SK-N-SH (cell line): ENCODE measurements at regions not wholly inside any gene's neighbourhood (a gene's known extent, or its start where the extent isn't known, plus 50 kb on each side); places are given as distances from the start of the nearest gene placed in this dataset.
A peak's percentile ranks its signal among the peaks of the same experiment; 100 is the strongest.

Source experiments
- CTCF ChIA-PET: fragments of 300-600, 350-600 bp; formaldehyde crosslinking; extraction: SDS; loops from one replicate; lab custom pipeline; 2021; lab: Yijun Ruan, JAX
- POLR2A ChIA-PET: fragments of 350-600 bp; sonication (Branson Sonifier 250); formaldehyde crosslinking; extraction: SDS; loops from one replicate; lab custom pipeline; 2020; ENCODE audit warnings: antibody characterized with exemption, inconsistent platforms; lab: Yijun Ruan, JAX
- DNase-seq: peaks from one replicate; pipeline ENCODE4 v3.0.0; 2012
- H2AFZ ChIP-seq: fragments of 200-600 bp; sonication (generic); 2 replicates; pipeline ENCODE4 v1.8.1; 2016; ENCODE audit warnings: antibody characterized with exemption, mild to moderate bottlenecking, low read depth
- H3F3A ChIP-seq: fragments of 200-600 bp; sonication (generic); replicated peaks from 2 replicates; pipeline ENCODE3; 2016; ENCODE audit warnings: antibody characterized with exemption, mild to moderate bottlenecking; ENCODE audit not compliant: insufficient read depth
- H3K27ac ChIP-seq, 2 experiments: fragments of 200-500 bp in 1 of 2; fragments of 200-600 bp in 1 of 2; sonication (Bioruptor generic) in 1 of 2; sonication (generic), shearing (Covaris generic) in 1 of 2; 2 replicates each; pipeline versions ENCODE4 v1.5.1 to v1.6.1; 2014 to 2016; ENCODE audit warnings: low read depth in 2 of 2, inconsistent platforms in 1 of 2, low read length in 1 of 2, mild to moderate bottlenecking in 1 of 2, mixed read lengths in 1 of 2
- H3K27me3 ChIP-seq: fragments of 200-600 bp; sonication (generic), shearing (Covaris generic); 2 replicates; pipeline ENCODE4 v1.6.1; 2016; ENCODE audit warnings: mixed run types; ENCODE audit not compliant: insufficient read depth
- H3K36me3 ChIP-seq, 2 experiments: fragments of 200-500 bp in 1 of 2; fragments of 200-600 bp in 1 of 2; sonication (Bioruptor generic) in 1 of 2; sonication (generic) in 1 of 2; replicated peaks in 1 of 2; 2 replicates each; pipeline versions ENCODE3 to v1.5.1; 2014 to 2016; ENCODE audit warnings: low read length in 1 of 2, mild to moderate bottlenecking in 1 of 2; ENCODE audit not compliant: insufficient read depth in 2 of 2, control insufficient read depth in 1 of 2
- H3K4me1 ChIP-seq, 2 experiments: fragments of 200-500 bp in 1 of 2; fragments of 200-600 bp in 1 of 2; sonication (Bioruptor generic) in 1 of 2; sonication (generic), shearing (Covaris generic) in 1 of 2; 2 replicates each; pipeline versions ENCODE4 v1.5.1 to v1.6.1; 2014 to 2016; ENCODE audit warnings: low read depth in 1 of 2, low read length in 1 of 2, mixed run types in 1 of 2; ENCODE audit not compliant: insufficient read depth in 2 of 2, control insufficient read depth in 1 of 2
- H3K4me2 ChIP-seq: fragments of 200-600 bp; sonication (generic), shearing (Covaris generic); 2 replicates; pipeline ENCODE4 v1.6.1; 2017; ENCODE audit warnings: mixed run types
- H3K4me3 ChIP-seq, 2 experiments: fragments of 200-500 bp in 1 of 2; fragments of 200-600 bp in 1 of 2; sonication (Bioruptor generic) in 1 of 2; sonication (generic), shearing (Covaris generic) in 1 of 2; 2 replicates each; pipeline versions ENCODE4 v1.5.1 to v1.8.1; 2014 to 2016; ENCODE audit warnings: low read depth in 2 of 2, inconsistent platforms in 1 of 2, low read length in 1 of 2, mild to moderate bottlenecking in 1 of 2, mixed read lengths in 1 of 2, moderate library complexity in 1 of 2
- H3K79me2 ChIP-seq: fragments of 200-600 bp; sonication (generic); 2 replicates; pipeline ENCODE4 v1.8.1; 2017; ENCODE audit warnings: mild to moderate bottlenecking; ENCODE audit not compliant: insufficient read depth
- H3K9ac ChIP-seq: fragments of 200-600 bp; sonication (generic); 2 replicates; pipeline ENCODE4 v1.6.1; 2017; ENCODE audit warnings: mixed run types
- H3K9me2 ChIP-seq: fragments of 200-600 bp; sonication (generic); 2 replicates; pipeline ENCODE4 v1.6.1; 2017; ENCODE audit warnings: mixed run types
- H3K9me3 ChIP-seq: fragments of 200-600 bp; sonication (generic); 2 replicates; pipeline ENCODE4 v1.6.1; 2017; ENCODE audit warnings: mixed run types, mild to moderate bottlenecking, moderate library complexity
- H4K20me1 ChIP-seq: fragments of 200-600 bp; sonication (generic); 2 replicates; pipeline ENCODE4 v1.6.1; 2017; ENCODE audit warnings: mild to moderate bottlenecking, mixed run types; ENCODE audit not compliant: insufficient read depth
- CTCF ChIP-seq: fragments of 200-600 bp; sonication (generic); IDR thresholded peaks from 2 replicates; pipeline ENCODE4 v1.6.1; 2017; ENCODE audit warnings: antibody characterized with exemption, mild to moderate bottlenecking, moderate library complexity
- EP300 ChIP-seq, 2 experiments: IDR thresholded peaks; 2 replicates each; pipeline versions ENCODE4 v1.4.0 to v1.6.1; 2012; ENCODE audit warnings: borderline replicate concordance in 1 of 2, low read depth in 1 of 2, low read length in 1 of 2
- FOSL2 ChIP-seq: IDR thresholded peaks from 2 replicates; pipeline ENCODE4 v1.4.0; 2012; ENCODE audit warnings: low read depth, mild to moderate bottlenecking, moderate library complexity, borderline replicate concordance
- GATA2 ChIP-seq: sonication (generic); formaldehyde crosslinking; IDR thresholded peaks from 2 replicates; pipeline ENCODE4 v1.5.0; 2020; ENCODE audit warnings: mild to moderate bottlenecking, missing genetic modification reagents
- JUND ChIP-seq: IDR thresholded peaks from 2 replicates; pipeline ENCODE4 v1.4.0; 2012
- MXI1 ChIP-seq: IDR thresholded peaks from 2 replicates; pipeline ENCODE4 v1.6.1; 2012; ENCODE audit warnings: mild to moderate bottlenecking, low read depth, low read length, improper control_type of control experiment
- NFIC ChIP-seq: IDR thresholded peaks from 2 replicates; pipeline ENCODE4 v1.4.0; 2012; ENCODE audit warnings: borderline replicate concordance
- PBX3 ChIP-seq: IDR thresholded peaks from 2 replicates; pipeline ENCODE4; 2012
- RAD21 ChIP-seq: IDR thresholded peaks from 2 replicates; pipeline ENCODE4 v1.6.1; 2012; ENCODE audit warnings: mild to moderate bottlenecking, low read length
- RXRA ChIP-seq: IDR thresholded peaks from 2 replicates; pipeline ENCODE4 v1.4.0; 2012; ENCODE audit warnings: low read depth, mild to moderate bottlenecking, borderline replicate concordance
- SMC3 ChIP-seq: IDR thresholded peaks from 2 replicates; pipeline ENCODE4 v1.6.1; 2012; ENCODE audit warnings: low read depth, low read length, improper control_type of control experiment
- TCF12 ChIP-seq: IDR thresholded peaks from 2 replicates; pipeline ENCODE4 v1.4.0; 2012
- TEAD4 ChIP-seq: IDR thresholded peaks from 2 replicates; pipeline ENCODE4 v1.4.0; 2012; ENCODE audit warnings: mild to moderate bottlenecking, borderline replicate concordance; ENCODE audit not compliant: insufficient read depth
- USF2 ChIP-seq: fragments of 150-350 bp; IDR thresholded peaks from 2 replicates; pipeline ENCODE4 v1.6.1; 2017; ENCODE audit warnings: antibody characterized with exemption, low read length, low read depth, borderline replicate concordance
- WGBS: methylation state at CpG from one replicate; pipeline ENCODE4 v1.1.6; 2017; ENCODE audit warnings: low lambda C conversion rate; 5-methylcytosine and 5-hydroxymethylcytosine counted together

- WGBS = 50% methylated on average over 8 of the region's 8 CpGs
- H3K27me3 ChIP-seq = no peaks in the 10 kb centered on the region
- H3K9me3 ChIP-seq = no peaks in the 10 kb centered on the region
- POLR2A ChIA-PET = no interaction called here
- H3K79me2 ChIP-seq = no peaks in the 10 kb centered on the region
- H4K20me1 ChIP-seq = no peaks in the 10 kb centered on the region
- peaks cover 17% of the 10 kb centered on the region for H3F3A ChIP-seq
- no peak overlapping the region for H2AFZ ChIP-seq
- peaks cover 0 to 22% of the 10 kb centered on the region in 2 experiments; a peak in 3 of 4 replicates for H3K4me1 ChIP-seq
- DNase-seq = no peak
- no peaks in the 10 kb centered on the region for H3K9me2 ChIP-seq
- H3K9ac ChIP-seq = no peak overlapping the region
- H3K27ac ChIP-seq = peak overlapping the region in 1 of 2 experiments; percentile 69; a peak in 2 of 4 replicates
- TF ChIP-seq EP300 (IDR thresholded peaks at IDR 0.05; ENCODE audit: borderline replicate concordance in 1 of 2, low read depth in 1 of 2, low read length in 1 of 2) (peak in 1 of 2 experiments; percentile 44; a peak in 1 of 4 replicates), PBX3 (peak; percentile 40; the same call in 1 of the 2 replicates), RXRA (peak; percentile 53; the same call in 1 of the 2 replicates), GATA2 (CRISPR knock-in tag) (no peak), NFIC (peak; percentile 64), JUND (peak; percentile 71), MXI1 (no peak), TCF12 (peak; percentile 45; the same call in 1 of the 2 replicates), USF2 (no peak), FOSL2 (peak; percentile 75; the same call in 1 of the 2 replicates)
- TF ChIP-seq, all 33 proteins: peak for 7
- CTCF ChIA-PET = interaction anchor here (2.0 kb wide), 2 partner anchors 14 to 18 kb away, joined by 8 to 9 read pairs; no protein-coding TSS in a partner anchor
- H3K4me2 ChIP-seq = 0 out of 2 replicates have a peak overlapping the region, but pooled peaks have one; percentile 3
- no peaks in the 10 kb centered on the region for H3K36me3 ChIP-seq
- H3K4me3 ChIP-seq = no peak overlapping the region
These were observed 386.1 kb downstream of the ACTL7B start for GRCh38 chr9:108469654-108470053.

- peak; percentile 7 for DNase-seq
- H3K9ac ChIP-seq = no peak overlapping the region
- no peaks in the 10 kb centered on the region for H3K36me3 ChIP-seq
- no peaks in the 10 kb centered on the region for H3K9me2 ChIP-seq
- 0 out of 2 replicates have a peak overlapping the region, but pooled peaks have one; percentile 25 for H3K4me2 ChIP-seq
- peak; percentile 71 for TF ChIP-seq CTCF
- TF ChIP-seq TEAD4 = no peak
- peak; percentile 36 for TF ChIP-seq SMC3
- TF ChIP-seq JUND = no peak
- TF ChIP-seq RAD21 = peak; percentile 26; the same call in 1 of the 2 replicates
- CTCF ChIA-PET = interaction anchor here (0.6 to 2.0 kb wide), 8 partner anchors 11 to 1501 kb away, joined by 3 to 9 read pairs (median 4); no protein-coding TSS in a partner anchor
- 31% methylated on average over 4 of the region's 4 CpGs for WGBS
- H3F3A ChIP-seq = peaks cover 9% of the 10 kb centered on the region
- no peaks in the 10 kb centered on the region for H3K79me2 ChIP-seq
- H3K27ac ChIP-seq = peak overlapping the region in 1 of 2 experiments; percentile 43; a peak in 2 of 4 replicates
- peaks cover 0 to 12% of the 10 kb centered on the region in 2 experiments; a peak in 2 of 4 replicates for H3K4me1 ChIP-seq
- H4K20me1 ChIP-seq = no peaks in the 10 kb centered on the region
- no peak overlapping the region for H2AFZ ChIP-seq
- POLR2A ChIA-PET = no interaction called here
- H3K27me3 ChIP-seq = no peaks in the 10 kb centered on the region
- H3K4me3 ChIP-seq = no peak overlapping the region; a peak in 1 of 4 replicates
- no peaks in the 10 kb centered on the region for H3K9me3 ChIP-seq
These were observed 387.4 kb downstream of the ACTL7B start for GRCh38 chr9:108468364-108468763.
